Astrocyte of the cerebellum (primary cell): ENCODE measurements at regions not wholly inside any gene's neighbourhood (a gene's known extent, or its start where the extent isn't known, plus 50 kb on each side); places are given as distances from the start of the nearest gene placed in this dataset.

ENCODE experiments used
- DNase-seq: peaks from one replicate; pipeline ENCODE4 v3.0.0-alpha.2; 2011; ENCODE audit warnings: low read depth
- H3K4me3 ChIP-seq: 2 replicates; pipeline ENCODE4 v1.5.1; 2011; ENCODE audit warnings: mild to moderate bottlenecking, low read depth, low read length, moderate library complexity
- CTCF ChIP-seq: IDR thresholded peaks from 2 replicates; pipeline ENCODE4 v1.5.1; 2012; ENCODE audit warnings: low read length, low read depth, moderate library complexity, mild to moderate bottlenecking; ENCODE audit errors: missing control alignments
- in situ Hi-C: cut with HindIII; loops from 2 replicates; pipeline ENCODE4 v1.10.0; 2017; ENCODE audit warnings: low sequenced_read_pairs

GRCh38 chr7:142351145-142351544, 93.3 kb upstream of the PRSS58 start:
- H3K4me3 ChIP-seq: no peak overlapping the region
- DNase-seq: no peak
- in situ Hi-C loops: no loop called here
- TF ChIP-seq CTCF: no peak

GRCh38 chr7:142349670-142350405, 92.0 kb upstream of the PRSS58 start:
- DNase-seq: no peak
- H3K4me3 ChIP-seq: no peak overlapping the region
- in situ Hi-C loops: no loop called here
- no peak for TF ChIP-seq CTCF

DNA sequence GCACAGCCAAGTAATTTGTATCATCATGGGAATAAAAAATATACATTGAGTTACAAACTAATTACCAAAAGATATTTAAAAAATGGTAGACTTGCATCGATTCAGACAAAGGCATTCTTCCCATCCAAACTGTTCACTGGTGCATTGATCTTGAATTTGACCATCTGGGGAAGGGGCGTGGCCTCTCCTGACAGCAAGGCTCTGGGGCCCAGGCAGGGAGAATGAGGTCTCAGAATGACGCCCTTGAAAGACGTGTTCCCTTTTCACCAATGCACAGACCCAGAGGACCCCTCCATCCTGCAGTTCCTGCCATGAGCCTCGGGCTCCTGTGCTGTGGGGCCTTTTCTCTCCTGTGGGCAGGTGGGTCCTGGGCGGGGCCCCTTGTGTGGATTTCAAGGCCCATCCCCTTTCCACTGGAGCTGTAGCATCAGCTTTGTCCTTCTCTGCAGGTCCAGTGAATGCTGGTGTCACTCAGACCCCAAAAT, 91.1 kb upstream of the PRSS58 start:
- TF ChIP-seq CTCF: no peak
- in situ Hi-C loops: no loop called here
- no peak for DNase-seq
- H3K4me3 ChIP-seq: no peak overlapping the region

DNA sequence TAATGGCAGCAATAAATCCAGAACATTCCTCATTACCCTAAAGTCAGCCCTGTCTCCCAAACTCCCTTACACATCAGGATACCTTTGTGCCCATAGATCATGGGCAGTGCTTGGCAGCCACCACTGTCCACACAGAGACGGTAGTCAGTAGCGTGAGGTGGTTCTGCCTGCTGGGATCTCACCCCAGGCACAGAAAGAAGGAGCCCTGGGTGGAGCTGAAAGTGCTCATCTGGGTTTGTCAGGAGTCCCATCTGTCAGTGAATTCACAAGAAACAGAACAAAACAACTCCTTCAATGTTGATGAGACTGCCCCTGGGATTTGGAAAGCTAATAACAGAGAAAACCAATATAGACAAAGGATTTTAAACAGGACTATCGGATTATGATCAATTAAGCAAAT, 90.2 kb upstream of the PRSS58 start:
- no peak overlapping the region for H3K4me3 ChIP-seq
- DNase-seq: no peak
- in situ Hi-C loops: no loop called here
- no peak for TF ChIP-seq CTCF

DNA sequence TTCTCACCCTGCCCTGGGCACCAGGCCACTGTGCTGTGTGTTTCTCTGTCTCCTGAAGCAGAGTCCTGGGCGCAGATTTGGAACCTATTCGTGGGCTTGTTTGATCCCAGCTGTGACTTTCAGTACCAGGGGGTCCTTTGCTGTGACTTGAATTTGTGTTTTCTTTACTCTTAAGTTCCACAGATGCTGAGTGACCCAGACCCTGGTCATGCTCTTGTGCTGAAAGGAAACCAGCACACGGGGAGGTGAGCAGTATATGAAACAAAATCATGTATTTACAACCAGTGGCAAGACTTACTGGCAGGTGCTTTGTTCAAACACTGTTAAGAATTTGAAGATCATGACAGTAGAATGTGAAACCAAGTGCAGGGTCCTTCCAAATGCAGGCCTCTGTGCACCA, 89.2 kb upstream of the PRSS58 start:
- DNase-seq: no peak
- in situ Hi-C loops: no loop called here
- H3K4me3 ChIP-seq: no peak overlapping the region
- TF ChIP-seq CTCF: no peak

GRCh38 chr7:142345811-142346210, 88.0 kb upstream of the PRSS58 start:
- no peak overlapping the region for H3K4me3 ChIP-seq
- TF ChIP-seq CTCF: no peak
- in situ Hi-C loops: no loop called here
- no peak for DNase-seq
